Stimulated activated CD8-positive, alpha-beta memory T cell treated with anti-CD3 and anti-CD28 coated beads, Interleukin-7, amount 100 ng/mL, for 1 hour (primary cell): ENCODE measurements at regions not wholly inside any gene's neighbourhood (a gene's known extent, or its start where the extent isn't known, plus 50 kb on each side); places are given as distances from the start of the nearest gene placed in this dataset.
"Not testable (repeated sequence)": the region's sequence is repeated elsewhere in the genome, so short reads cannot be mapped to it uniquely, and the experiment has no call there.

Experiments used
- DNase-seq, 2 donors: peaks; one replicate each; pipeline ENCODE4 v3.0.0-alpha.2; 2020; ENCODE audit warnings: low read depth in 2 of 2

DNA sequence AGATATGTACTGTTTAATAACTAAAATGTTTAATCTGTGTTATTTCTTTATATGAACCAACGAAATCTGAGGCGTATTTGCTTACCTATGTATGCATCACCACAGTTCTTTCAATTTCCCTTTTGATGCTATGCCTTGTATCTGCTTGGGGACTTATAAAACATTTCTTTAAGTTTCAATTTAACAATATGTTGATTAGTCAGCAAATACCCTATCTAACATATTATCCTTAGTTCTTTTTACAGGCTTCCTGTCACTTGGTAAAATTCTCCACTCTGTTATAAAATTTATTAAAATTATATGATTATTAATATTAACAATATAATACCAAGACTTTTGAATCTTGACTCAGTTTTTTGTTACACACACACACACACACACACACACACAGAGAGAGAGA is 174.3 kb downstream of the CPS1 start:
- DNase-seq: no peak

DNA sequence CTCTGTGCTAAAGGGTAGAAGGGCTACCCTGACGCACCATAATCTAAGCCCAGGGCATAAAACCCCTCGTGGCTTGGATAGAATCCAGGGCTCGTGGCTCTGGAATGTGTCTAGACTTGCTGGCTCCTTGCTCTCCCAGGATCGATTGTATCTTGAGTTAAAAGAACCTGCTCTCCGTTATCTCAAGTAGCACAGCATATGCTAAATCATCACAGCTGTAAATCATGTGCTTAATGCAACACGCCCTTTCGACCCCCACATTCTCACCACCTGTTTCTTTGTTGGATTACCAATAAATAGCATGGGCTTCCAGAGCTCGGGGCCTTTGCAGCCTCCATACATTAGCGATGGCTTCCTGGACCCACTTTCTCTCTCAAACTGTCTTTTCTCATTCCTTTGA is 190.4 kb downstream of the CPS1 start:
- DNase-seq: not testable (repeated sequence)

DNA sequence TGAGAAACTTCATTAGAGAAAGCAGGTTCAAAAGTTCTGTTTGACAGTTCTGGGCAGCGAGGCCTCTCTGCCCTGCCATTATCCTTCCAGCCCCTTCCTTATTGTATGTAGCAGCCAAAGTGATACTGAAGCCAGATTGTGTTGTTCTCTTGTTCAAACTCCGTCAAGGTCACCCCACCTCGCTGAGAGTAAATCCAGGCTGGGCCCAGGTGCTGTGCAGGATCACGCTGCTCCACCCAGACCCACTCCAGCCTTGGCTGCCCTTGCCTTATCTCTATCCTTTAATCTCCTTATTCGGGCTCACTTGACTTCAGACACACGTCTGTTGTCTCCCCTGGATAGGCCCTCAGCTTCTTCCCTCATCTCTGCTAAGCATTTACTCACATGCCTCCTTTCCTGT is 196.1 kb downstream of the CPS1 start:
- no peak for DNase-seq

DNA sequence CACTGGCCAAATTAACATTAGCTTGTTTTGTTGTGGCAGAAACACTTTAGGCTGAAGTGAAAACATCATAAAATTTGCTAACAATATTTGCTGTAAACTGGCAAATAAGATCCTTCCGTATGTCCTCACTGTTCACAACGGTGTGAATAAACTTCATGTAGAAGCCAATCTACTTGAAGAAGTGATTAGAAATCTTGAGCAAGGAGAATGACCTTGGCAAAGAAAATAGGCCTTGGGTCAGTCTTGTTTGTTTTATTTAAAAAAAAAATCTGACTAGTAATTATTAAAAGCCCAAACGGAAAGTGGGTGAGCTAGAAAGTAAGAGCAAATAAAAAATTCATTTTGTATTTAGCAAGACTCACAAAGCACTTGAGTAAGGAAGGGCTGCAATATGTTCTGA is 197.0 kb downstream of the CPS1 start:
- no peak for DNase-seq

DNA sequence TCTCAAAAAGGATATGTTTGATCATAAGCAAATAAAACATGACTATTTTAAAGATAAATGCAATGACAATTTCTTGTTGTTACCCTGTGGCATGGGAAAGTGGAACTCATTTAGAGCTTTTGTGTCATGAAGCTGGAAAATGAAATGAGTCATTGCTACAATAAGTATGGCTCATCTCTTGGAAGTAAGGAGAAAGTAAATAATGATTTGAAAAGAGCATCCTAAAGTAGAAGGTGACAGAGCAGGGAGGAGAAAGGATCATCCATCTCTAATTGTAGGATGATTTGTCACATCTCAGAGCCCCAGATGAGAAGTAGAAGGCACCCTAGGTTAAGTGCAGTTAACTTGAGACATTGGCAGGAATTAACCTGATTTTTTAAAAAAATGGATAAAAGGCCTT is 200.5 kb downstream of the CPS1 start:
- DNase-seq: no peak

DNA sequence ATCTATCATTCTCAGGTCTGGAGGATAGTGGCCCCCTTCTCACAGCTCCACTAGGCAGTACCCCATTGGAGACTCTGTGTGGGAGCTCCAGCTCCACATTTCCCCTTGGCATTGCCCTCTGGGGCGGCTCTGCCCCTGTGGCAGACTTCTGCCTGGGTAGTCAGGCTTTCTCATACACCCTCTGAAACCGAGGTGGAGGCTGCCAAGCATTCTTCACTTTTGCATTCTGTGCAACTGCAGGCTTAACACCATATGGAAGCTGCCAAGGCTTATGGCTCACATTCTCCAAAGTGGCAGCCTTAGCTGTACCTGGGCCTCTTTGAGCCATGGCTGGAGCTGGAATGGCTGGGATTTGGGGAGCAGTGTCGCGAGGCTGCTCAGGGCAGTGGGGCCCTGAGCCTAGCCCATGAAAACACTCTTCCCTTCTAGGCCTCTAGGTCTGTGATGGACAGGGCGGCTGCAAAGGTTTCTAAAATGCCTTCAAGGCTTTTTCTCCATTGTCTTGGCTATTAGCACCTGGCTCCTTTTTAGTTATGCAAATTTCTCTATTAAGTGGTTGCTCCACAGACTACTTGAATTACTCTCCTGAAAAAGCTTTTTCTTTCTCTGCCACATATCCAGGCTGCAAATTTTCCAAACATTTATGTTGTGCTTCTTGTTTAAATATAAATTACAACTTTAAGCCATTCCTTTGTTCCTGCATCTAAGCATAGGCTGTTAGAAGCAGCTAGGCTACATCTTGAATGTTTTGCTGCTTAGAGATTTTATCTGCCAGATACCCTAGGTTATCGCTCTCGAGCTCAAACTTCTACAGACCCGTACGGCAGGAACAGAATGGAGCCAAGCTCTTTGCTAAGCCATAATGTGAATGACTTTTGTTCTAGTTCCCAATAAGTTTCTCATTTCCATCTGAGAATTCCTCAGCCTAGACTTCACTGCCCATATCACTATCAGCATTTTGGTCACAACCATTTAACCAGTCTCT is 206.5 kb downstream of the CPS1 start:
- DNase-seq: no peak

DNA sequence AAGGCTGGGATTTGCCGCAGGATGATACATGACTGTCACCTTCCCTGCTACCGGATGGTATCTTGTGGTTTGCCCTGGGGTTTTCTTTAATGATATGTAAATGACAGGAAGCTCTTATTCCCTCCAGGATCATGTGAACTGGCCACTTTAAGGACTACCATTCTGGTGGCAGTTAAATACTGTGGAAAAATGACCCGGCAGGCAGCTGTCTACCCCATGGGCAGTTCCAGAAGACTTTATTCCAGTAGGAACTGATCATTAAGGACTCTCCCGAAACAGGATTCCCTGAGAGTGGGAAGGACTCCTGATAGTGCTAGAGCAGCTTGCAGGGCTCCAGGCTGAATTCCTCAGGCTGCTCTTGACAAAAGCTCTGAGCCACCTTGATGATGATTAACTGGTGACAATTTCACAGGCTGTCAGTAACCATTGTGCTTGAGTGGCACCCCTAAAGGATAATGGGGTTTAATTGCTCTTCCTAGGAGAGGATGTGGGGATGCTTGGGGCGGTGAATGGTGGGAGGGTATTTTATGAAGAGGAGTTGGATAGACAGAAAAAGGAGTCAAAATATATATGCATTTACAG is 212.0 kb downstream of the CPS1 start:
- no peak for DNase-seq

DNA sequence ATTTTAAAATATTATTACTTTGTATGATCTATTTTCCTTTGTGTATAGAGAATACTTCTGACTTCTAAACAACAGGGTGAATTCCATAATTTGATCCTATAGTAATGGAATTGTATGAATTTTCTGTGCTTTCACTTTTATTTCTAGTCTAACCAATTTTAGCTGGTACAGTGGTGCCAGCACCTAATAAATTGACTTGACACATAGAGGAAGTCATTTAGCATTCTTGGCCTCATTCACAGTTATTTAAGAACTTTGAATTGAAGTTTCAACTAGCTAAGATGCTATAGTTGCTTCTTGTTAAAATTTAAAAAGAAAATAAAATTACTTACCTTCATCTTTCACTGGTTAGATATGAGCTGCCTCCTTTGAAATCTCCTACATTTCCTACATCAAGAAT is 220.4 kb downstream of the CPS1 start:
- DNase-seq: no peak

DNA sequence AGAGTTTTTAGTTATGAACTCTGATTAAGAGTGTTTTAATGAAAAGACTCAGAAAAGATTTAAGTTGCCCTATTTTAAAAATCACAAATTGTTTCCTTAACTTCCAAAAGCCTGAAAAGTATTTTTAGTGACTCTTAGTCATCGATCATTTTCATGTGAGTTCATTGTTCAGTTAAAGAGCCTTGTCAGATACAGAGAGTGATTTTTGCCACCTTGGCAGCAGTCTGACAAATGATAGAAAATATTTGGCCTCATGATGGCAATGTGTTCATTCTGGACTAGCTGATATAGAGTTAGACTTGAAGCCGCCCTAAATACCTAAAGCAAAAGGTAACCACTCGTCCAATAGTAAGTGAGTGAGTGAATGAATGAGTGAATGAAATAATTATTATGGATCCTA is 225.8 kb downstream of the CPS1 start:
- no peak for DNase-seq

DNA sequence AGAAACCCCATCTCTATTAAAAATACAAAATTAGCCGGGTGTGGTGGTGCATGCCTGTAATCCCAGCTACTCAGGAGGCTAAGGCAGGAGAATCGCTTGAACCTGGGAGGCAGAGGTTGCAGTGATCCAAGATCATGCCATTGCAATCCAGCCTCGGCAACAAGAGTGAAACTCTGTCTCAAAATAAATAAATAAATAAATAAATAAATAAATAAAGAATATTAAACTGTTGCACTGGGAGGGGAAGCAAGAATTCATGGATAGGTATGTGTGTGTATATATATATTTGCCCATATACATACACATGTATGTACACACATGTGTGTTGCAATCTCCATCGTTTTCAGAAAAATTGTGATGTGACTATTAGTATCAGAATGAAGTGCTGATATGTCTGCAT is 231.4 kb downstream of the CPS1 start:
- DNase-seq: not testable (repeated sequence)

DNA sequence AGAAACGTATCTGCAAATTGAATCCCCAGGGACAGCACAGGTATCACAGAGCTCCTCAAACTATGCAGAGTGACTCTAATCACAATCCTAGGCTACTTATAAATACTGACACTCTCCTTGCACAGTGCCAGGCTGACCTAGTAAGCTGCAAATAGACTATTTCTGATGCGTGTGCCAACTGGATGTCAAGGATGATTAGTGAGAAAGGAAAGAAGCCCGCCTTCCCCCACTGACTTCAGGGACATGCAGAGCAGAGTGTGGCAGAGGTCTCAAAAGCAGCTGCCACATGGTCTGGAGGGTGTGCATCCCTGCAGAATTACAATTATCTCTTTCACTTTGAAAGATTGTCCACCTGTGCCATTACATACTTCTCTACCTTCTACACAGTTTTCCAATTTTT is 235.6 kb downstream of the CPS1 start:
- DNase-seq: no peak

DNA sequence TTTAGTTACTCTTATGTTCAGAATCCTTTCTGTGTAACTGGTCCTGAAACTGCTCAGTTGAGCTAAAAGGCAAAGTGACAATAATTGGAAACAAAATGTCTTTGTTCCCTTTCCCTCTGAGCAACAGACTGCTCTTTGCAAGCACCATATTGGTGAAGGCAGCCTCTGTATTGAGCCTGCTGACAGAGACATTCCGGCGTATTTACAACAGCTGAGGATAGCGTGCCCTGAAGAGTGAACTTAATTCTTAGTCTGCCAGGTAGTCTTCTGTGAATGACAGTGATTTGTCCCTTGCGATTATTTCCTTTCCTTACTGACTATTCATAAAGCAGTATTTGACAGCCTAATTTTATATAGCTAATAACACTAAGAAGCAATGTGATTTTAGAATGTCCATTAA is 239.1 kb downstream of the CPS1 start:
- no peak for DNase-seq

DNA sequence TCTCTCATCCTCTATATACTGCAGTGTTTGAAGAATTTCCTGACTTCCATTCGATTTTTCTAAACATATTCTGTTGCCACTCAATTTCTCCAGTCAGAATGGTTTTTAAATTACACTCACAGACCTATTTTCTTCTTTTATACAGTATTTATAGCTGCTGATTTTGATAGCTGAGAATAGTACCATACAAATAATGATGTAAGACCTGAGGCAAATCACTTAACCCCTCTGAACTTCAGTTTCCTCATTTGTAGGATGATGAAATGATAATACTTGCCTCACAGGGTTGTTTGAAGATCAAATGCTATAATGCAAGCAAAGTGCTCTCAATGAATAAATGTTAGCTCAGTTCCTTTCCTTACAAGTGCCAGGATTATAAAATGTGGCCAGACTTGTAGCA is 241.8 kb downstream of the CPS1 start:
- DNase-seq: no peak

DNA sequence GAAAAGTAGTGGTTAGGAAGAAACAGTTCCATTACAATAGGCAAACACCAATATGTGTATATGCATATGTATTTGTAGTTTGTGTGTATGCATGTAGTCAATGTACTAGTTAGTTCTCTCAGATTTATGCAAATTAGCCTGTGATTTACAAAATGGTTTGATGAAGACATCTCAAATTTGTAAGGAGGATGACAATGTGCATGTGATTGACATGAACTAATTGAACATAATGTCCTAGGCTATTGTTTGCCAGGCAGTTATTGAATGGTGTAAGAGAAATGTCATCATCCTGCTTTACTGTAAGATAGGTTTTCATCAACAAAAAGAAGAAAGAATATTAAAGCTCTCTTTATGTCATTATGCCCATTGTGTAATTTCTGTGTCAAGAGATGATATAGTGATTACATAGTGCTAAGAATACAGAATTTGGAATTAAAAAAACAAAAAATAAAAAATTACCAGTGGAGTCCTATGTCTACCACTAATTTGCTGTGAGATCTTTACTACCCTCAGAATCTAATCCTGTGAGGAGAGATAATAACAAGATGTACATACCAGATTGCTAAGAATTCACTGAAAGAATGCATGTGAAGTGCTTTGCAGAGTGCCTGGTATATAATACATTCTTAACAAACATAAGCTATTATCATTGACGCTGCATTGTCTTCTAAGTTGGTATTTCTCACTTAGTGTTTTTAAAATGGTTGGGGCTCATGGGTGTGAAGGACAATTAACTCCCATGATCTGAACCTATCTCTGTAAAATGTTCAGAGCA is 258.0 kb downstream of the CPS1 start:
- no peak for DNase-seq

DNA sequence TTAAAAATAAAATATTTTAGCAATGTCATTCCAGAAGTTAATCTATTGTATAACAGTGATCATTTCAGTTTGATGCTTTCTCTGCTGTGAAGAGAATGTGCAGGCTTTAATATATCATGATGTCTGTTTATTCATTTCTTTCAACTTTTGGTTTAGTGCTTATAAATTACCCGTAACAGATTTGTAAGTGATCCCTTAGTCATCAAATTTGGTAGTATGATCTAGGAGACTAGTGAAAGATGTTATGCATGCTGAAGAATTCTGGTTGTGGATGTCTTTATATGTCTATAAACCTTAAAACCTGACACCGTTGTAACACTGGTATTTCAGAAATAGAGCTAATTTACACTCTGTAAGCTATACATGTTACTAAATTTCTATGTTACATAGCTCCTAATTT is 260.4 kb downstream of the CPS1 start:
- no peak for DNase-seq

DNA sequence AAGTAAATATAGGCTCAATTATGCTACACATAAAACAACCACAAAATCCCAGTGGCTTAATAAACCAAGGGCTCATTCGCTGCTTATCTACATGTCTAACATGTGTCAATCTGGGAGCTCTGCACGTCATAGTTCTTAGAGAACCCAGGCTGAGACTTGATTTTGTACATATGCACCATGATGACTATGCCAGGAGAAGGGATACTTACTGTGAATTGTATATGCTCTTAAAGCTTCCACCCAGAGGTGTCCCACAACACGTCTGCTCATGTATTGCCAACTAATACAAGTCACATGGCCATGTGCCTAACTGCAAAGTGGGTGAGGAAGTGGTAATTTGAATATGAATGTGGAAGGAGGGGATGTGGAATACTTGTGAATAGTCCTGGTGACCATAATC is 262.1 kb downstream of the CPS1 start:
- DNase-seq: no peak

DNA sequence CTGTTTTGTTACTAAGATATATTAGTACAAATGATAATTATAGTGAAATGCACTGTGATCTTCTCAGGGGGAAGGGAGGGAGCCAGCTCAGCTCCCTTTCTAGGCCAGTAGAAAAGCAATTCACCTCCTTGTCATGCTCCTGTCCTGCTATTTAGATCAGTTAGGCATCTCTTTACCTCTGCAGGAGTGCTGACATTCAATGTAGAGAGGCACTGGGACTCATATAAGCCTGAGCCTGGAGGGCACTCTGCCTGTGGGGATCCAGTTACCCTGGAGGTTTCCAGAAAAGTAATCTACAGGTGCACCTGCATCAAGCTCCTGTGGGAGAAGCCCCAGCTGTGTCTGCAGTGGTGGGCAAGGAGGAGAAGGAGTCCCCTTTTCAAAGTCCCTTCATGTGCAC is 277.0 kb downstream of the CPS1 start:
- DNase-seq: no peak

DNA sequence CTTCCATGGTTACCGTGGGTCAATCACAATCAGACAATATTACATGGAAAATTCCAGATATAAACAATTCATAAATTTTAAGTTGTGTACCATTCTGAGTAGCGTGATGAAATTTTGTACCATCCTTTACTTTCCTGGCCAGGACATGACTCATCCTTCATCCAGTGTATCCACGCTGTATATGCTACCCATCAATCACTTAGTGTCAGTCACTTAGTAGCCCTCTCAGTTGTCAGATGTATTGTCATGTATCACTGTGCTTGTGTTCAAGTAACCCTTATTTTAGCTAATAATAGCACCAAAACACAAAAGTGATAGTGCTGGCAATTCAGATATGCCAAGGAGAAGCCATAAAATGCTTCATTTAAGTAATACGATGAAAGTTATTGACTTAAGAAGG is 282.6 kb downstream of the CPS1 start:
- DNase-seq: no peak

DNA sequence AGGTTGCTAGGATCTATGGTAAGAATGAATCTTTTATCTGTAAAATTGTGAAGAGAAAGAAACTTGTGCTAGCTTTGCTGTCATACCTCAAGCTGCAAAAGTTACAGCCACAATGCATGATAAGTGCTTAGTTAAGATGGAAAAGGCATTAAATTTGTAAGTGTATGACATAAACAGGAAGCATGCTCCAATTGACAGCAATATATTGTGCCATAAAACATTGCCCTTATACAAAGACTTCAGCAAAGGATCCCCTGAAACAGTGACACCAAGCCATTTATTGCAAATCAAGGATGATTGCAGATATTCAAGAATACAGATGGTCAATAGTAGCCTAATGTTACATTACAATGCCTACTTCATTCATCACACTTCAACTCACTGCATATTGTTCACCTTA is 283.1 kb downstream of the CPS1 start:
- no peak for DNase-seq

DNA sequence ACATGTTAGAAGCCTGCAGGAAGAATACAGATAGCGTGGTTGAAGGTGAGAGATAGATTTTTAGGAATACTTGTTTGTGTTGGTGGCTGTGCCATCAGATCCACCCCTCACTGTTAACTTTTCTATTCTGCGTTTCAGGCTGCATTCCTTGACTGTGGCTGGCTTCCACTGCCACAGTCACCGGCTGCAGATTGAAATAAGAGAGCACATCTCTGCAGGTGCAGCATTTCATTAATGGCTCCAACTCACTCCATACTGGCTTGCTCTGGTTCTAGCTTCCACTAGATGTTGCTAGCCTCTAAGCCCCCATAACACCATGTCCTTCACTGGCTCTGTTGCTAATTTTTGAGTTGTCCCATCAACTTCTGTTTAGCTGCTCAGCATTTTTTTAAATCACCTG is 286.5 kb downstream of the CPS1 start:
- DNase-seq: no peak

DNA sequence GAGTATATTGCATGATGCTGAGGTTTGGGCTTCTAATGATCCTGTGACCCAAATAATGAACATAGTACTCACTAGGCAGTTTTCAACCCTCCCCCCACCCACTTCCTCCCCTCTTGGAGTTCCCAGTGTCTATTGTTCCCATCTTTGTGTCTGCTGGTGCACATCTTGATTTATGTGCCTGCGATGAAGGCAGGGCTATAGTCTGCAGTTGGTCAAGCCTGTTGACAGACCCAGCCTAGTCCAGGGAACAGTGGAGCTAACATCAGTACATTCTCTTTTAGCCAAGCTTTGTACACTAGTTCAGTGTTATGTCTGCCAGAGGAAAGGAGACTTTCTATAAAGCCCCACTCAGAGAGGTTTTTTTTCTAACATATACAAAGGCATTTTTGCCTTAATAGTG is 287.6 kb downstream of the CPS1 start:
- no peak for DNase-seq

DNA sequence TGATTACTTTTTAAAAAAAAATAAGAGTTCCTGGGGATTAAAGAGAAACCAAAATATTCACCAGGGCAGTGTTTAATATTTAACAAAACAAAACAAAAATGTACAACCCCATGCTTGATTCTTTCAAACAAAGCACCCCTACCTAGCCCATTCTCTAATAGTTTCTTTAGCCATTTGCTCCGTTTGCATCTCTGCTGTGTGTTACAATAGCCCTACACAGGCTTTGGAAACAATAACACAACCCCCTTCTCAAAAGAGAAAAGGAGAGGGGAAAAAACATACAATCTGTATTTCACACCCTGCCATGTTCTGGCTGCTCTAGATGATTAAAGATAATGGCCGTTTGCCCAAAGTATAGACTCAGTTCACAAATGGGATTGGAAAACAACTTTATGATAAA is 302.9 kb downstream of the CPS1 start:
- no peak for DNase-seq

DNA sequence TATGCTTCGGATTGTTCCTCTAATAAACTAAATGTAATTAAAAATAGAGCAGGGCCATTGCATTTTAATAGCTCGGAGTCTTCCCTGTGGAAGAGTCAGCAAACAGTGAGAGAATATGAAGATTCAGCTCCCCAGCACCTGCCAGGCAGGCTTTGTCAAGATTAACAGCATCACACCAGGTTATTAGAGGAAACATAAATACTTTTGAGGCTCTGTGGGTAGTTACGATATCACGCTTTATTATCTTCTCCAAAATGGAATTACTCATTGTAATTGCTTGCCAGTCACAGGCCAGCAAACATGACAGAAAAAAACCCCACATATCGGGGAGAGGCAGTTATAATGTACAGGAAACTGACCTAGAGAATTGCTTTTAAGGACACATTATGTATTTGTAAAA is 303.9 kb downstream of the CPS1 start:
- DNase-seq: no peak
